ENCODE measurements at regions not wholly inside any gene's neighbourhood (a gene's known extent, or its start where the extent isn't known, plus 50 kb on each side); places are given as distances from the start of the nearest gene placed in this dataset.
A peak's percentile ranks its signal among the peaks of the same experiment; 100 is the strongest.

- intact Hi-C loops (cut with DNase I; ENCODE audit: low total_unique reads) = no loop called here
- H3K27me3 ChIP-seq = peaks cover 0 to 2% of the 10 kb centered on the region in 2 donors
These were observed 98.8 kb downstream of the GGTLC2 start for GRCh38 chr22:22743128-22743760.

GRCh38 chr22:22744412-22745224, 100.2 kb downstream of the GGTLC2 start:
- intact Hi-C loops (cut with DNase I; ENCODE audit: low total_unique reads) = loop anchor here (5.0 kb wide), 1 partner anchor 32 kb away; no protein-coding TSS in a partner anchor
- no peaks in the 10 kb centered on the region for H3K9me3 ChIP-seq
- no peak for DNase-seq
- TF ChIP-seq CTCF (IDR thresholded peaks at IDR 0.05) (no peak), POLR2A (IDR thresholded peaks at IDR 0.05) (no peak)
- no peak overlapping the region for H3K4me3 ChIP-seq
- H3K27ac ChIP-seq = no peak overlapping the region
- H3K36me3 ChIP-seq = no peaks in the 10 kb centered on the region
- peaks cover 0 to 2% of the 10 kb centered on the region in 2 donors for H3K27me3 ChIP-seq
- H3K4me1 ChIP-seq = no peaks in the 10 kb centered on the region

More at GRCh38 chr22:22743128-22743760, 98.8 kb downstream of the GGTLC2 start:
- TF ChIP-seq POLR2A (IDR thresholded peaks at IDR 0.05) (no peak), CTCF (IDR thresholded peaks at IDR 0.05) (no peak)
- H3K4me3 ChIP-seq = no peak overlapping the region
- no peaks in the 10 kb centered on the region for H3K4me1 ChIP-seq
- no peaks in the 10 kb centered on the region for H3K9me3 ChIP-seq
- no peak for DNase-seq
- H3K36me3 ChIP-seq = no peaks in the 10 kb centered on the region
- no peak overlapping the region for H3K27ac ChIP-seq

- DNase-seq = no peak
- peak in 1 of 4 experiments; percentile 16 for TF ChIP-seq CTCF (IDR thresholded peaks at IDR 0.05)
- no peak for TF ChIP-seq POLR2A (IDR thresholded peaks at IDR 0.05)
- Histone ChIP-seq H3K4me1 (no peaks in the 10 kb centered on the region), H3K9me3 (no peaks in the 10 kb centered on the region), H3K36me3 (no peaks in the 10 kb centered on the region), H3K27ac (no peak overlapping the region), H3K27me3 (peaks cover 0 to 2% of the 10 kb centered on the region in 2 donors), H3K4me3 (no peak overlapping the region)
- intact Hi-C loops (cut with DNase I; ENCODE audit: low total_unique reads) = loop anchor here (5.0 kb wide), 1 partner anchor 33 kb away; no protein-coding TSS in a partner anchor
These were observed 101.0 kb downstream of the GGTLC2 start for GRCh38 chr22:22745225-22746060.

- Histone ChIP-seq H3K27me3 (peaks cover 0 to 2% of the 10 kb centered on the region in 2 donors), H3K27ac (no peak overlapping the region), H3K36me3 (no peaks in the 10 kb centered on the region), H3K4me1 (no peaks in the 10 kb centered on the region), H3K4me3 (no peak overlapping the region), H3K9me3 (no peaks in the 10 kb centered on the region)
- TF ChIP-seq POLR2A (IDR thresholded peaks at IDR 0.05) (no peak), CTCF (IDR thresholded peaks at IDR 0.05) (no peak)
- intact Hi-C loops (cut with DNase I; ENCODE audit: low total_unique reads) = loop anchor here (5.0 kb wide), 1 partner anchor 34 kb away; no protein-coding TSS in a partner anchor
- no peak for DNase-seq
These were observed 101.9 kb downstream of the GGTLC2 start for GRCh38 chr22:22746061-22746962.
